T-helper 2 cell treated with Interferon-gamma antibody and Interleukin-4, amounts not matched to agents 5 μg/mL and 100 μg/mL, for 36 hours (primary cell): ENCODE measurements at regions not wholly inside any gene's neighbourhood (a gene's known extent, or its start where the extent isn't known, plus 50 kb on each side); places are given as distances from the start of the nearest gene placed in this dataset.

ENCODE experiments used
- DNase-seq: peaks from one replicate; pipeline ENCODE4 v3.0.0; 2021; ENCODE audit warnings: low spot score
- H3K27ac Mint-ChIP-seq: one replicate; pipeline ENCODE4 v1.8.0; 2021; ENCODE audit warnings: mild to moderate bottlenecking, mixed read lengths
- H3K27me3 Mint-ChIP-seq: one replicate; pipeline ENCODE4 v1.8.0; 2021; ENCODE audit warnings: low read depth, mixed read lengths
- H3K36me3 Mint-ChIP-seq: one replicate; pipeline ENCODE4 v1.8.0; 2021; ENCODE audit warnings: low read depth, mixed read lengths
- H3K4me1 Mint-ChIP-seq: one replicate; pipeline ENCODE4 v1.8.0; 2021; ENCODE audit warnings: low read depth, mixed read lengths
- H3K4me3 Mint-ChIP-seq: one replicate; pipeline ENCODE4 v1.8.0; 2022; ENCODE audit warnings: mild to moderate bottlenecking, moderate library complexity, mixed read lengths
- H3K9me3 Mint-ChIP-seq: one replicate; pipeline ENCODE4 v1.8.0; 2021; ENCODE audit warnings: mixed read lengths

GRCh38 chr10:117892681-117893220 is 154.0 kb downstream of the RAB11FIP2 start:
- H3K27ac Mint-ChIP-seq, result no peak overlapping the region
- DNase-seq, result no peak
- no peaks in the 10 kb centered on the region for H3K36me3 Mint-ChIP-seq
- no peak overlapping the region for H3K4me3 Mint-ChIP-seq
- peaks cover 2% of the 10 kb centered on the region for H3K27me3 Mint-ChIP-seq
- H3K4me1 Mint-ChIP-seq, result peaks cover 6% of the 10 kb centered on the region
- H3K9me3 Mint-ChIP-seq, result peaks cover 10% of the 10 kb centered on the region

DNA sequence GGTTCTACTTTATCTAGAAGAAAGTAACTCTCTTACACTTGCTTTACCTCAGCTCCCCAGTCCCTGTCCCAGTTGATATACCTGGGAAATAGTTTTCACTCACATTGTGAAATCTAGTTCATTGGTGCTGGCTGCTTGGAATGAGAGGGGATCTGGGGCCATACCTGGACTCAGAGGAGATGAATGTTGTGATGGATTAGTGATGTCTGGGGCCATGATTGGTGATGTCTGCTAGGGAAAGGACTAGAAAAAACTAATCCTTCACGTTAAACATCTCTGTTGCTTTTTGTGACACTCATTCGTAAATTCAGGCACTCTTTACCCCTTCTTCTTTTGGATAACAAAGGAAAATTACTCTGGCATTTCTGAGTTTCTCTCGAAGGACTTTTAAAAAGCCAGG is 152.4 kb downstream of the RAB11FIP2 start:
- no peak for DNase-seq
- H3K4me3 Mint-ChIP-seq, result no peak overlapping the region
- no peaks in the 10 kb centered on the region for H3K36me3 Mint-ChIP-seq
- no peak overlapping the region for H3K27ac Mint-ChIP-seq
- peaks cover 6% of the 10 kb centered on the region for H3K4me1 Mint-ChIP-seq
- peaks cover 10% of the 10 kb centered on the region for H3K9me3 Mint-ChIP-seq
- H3K27me3 Mint-ChIP-seq, result no peaks in the 10 kb centered on the region

DNA sequence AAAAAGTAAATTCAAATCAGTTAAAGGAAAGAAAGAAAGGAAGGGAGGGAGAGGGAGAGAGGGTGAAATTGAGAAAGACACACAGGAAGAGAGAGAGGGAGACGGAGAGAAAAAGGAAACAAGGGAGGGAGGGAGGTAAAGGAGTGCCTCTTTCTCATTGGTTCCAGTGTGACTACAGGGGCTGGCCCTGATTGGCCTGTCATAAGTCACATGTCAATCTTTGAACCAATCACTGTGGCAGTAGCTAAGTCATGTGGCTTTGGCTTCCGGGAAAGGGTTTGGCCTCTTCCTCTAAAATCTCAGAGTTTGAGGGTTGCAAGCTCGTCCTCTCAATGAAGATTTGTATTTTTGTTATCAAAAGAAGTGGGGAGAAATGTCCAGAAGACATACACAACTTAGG is 150.2 kb downstream of the RAB11FIP2 start:
- H3K4me1 Mint-ChIP-seq, result peaks cover 6% of the 10 kb centered on the region
- H3K27me3 Mint-ChIP-seq, result no peaks in the 10 kb centered on the region
- H3K4me3 Mint-ChIP-seq, result no peak overlapping the region

DNA sequence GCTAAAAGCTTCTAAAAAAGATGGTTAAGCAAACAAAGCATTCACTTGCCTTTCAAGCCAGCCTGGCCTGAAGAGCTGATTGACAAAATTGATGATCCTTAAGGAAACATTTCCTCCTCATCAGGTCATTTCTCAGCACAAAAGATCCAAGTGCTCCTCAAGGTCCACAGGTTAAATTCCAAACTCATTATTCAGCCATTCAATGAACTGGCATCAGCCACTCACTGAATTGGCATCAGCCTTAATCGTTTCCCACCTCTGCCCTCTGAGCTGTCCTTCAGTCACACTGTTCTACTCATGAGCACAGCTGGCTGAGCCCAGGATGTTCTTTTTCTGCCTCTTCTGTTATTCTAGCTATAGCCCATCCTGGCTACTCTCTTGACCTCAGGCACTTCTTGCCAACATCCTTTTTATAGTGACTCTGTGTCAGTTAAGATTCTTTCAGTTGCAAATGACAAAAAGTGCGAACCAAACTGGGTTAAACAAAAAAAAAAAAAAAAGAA is 147.5 kb downstream of the RAB11FIP2 start:
- H3K4me1 Mint-ChIP-seq, result peaks cover 2% of the 10 kb centered on the region
- H3K27ac Mint-ChIP-seq, result no peak overlapping the region
- no peaks in the 10 kb centered on the region for H3K36me3 Mint-ChIP-seq
- H3K4me3 Mint-ChIP-seq, result no peak overlapping the region
- H3K9me3 Mint-ChIP-seq, result peaks cover 10% of the 10 kb centered on the region
- DNase-seq, result no peak
- H3K27me3 Mint-ChIP-seq, result no peaks in the 10 kb centered on the region

More for the DNA sequence above, 150.2 kb downstream of the RAB11FIP2 start:
- no peak for DNase-seq
- Mint-ChIP-seq H3K9me3 (peaks cover 10% of the 10 kb centered on the region), H3K27ac (no peak overlapping the region), H3K36me3 (no peaks in the 10 kb centered on the region)

GRCh38 chr10:117900280-117900679 is 146.5 kb downstream of the RAB11FIP2 start:
- Mint-ChIP-seq H3K27ac (no peak overlapping the region), H3K4me3 (no peak overlapping the region), H3K27me3 (no peaks in the 10 kb centered on the region)

GRCh38 chr10:117903854-117904253 is 142.9 kb downstream of the RAB11FIP2 start:
- Mint-ChIP-seq H3K9me3 (no peaks in the 10 kb centered on the region), H3K36me3 (no peaks in the 10 kb centered on the region), H3K4me1 (no peaks in the 10 kb centered on the region), H3K4me3 (no peak overlapping the region), H3K27me3 (peaks cover 3% of the 10 kb centered on the region), H3K27ac (no peak overlapping the region)
- DNase-seq, result no peak

More at GRCh38 chr10:117900280-117900679, 146.5 kb downstream of the RAB11FIP2 start:
- no peak for DNase-seq
- H3K9me3 Mint-ChIP-seq, result peaks cover 10% of the 10 kb centered on the region
- peaks cover 2% of the 10 kb centered on the region for H3K4me1 Mint-ChIP-seq
- H3K36me3 Mint-ChIP-seq, result no peaks in the 10 kb centered on the region

DNA sequence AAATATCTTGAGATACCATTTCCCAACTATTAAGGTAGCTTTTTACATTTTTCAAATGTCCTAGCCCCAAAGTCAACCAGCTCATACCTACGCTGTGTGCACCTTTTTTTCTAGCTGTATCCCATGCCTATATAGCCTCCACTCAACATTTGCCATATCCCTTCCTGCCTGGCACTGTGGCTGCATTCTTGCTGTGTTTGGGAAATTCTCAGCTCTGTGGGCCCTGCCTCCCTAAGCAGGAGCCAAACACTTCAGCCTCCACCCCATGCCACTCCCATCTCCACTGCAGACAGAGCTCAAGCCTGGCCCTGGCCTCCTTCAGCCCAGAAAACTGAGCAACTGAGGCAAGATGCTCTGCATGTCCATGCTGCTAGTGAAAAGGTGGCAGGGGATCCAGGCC is 141.3 kb downstream of the RAB11FIP2 start:
- H3K27ac Mint-ChIP-seq, result no peak overlapping the region
- no peak for DNase-seq
- no peaks in the 10 kb centered on the region for H3K36me3 Mint-ChIP-seq
- peaks cover 3% of the 10 kb centered on the region for H3K27me3 Mint-ChIP-seq
- H3K4me3 Mint-ChIP-seq, result no peak overlapping the region
- H3K4me1 Mint-ChIP-seq, result no peaks in the 10 kb centered on the region
- no peaks in the 10 kb centered on the region for H3K9me3 Mint-ChIP-seq

GRCh38 chr10:117911684-117912083 is 135.1 kb downstream of the RAB11FIP2 start:
- peaks cover 8% of the 10 kb centered on the region for H3K27me3 Mint-ChIP-seq
- H3K4me3 Mint-ChIP-seq, result no peak overlapping the region
- no peaks in the 10 kb centered on the region for H3K4me1 Mint-ChIP-seq
- no peak for DNase-seq
- H3K27ac Mint-ChIP-seq, result no peak overlapping the region
- H3K9me3 Mint-ChIP-seq, result no peaks in the 10 kb centered on the region
- H3K36me3 Mint-ChIP-seq, result no peaks in the 10 kb centered on the region

GRCh38 chr10:117914334-117914733 is 132.4 kb downstream of the RAB11FIP2 start:
- no peak overlapping the region for H3K4me3 Mint-ChIP-seq
- H3K27ac Mint-ChIP-seq, result no peak overlapping the region
- no peaks in the 10 kb centered on the region for H3K4me1 Mint-ChIP-seq
- DNase-seq, result no peak
- no peaks in the 10 kb centered on the region for H3K36me3 Mint-ChIP-seq
- no peaks in the 10 kb centered on the region for H3K9me3 Mint-ChIP-seq
- peaks cover 6% of the 10 kb centered on the region for H3K27me3 Mint-ChIP-seq

DNA sequence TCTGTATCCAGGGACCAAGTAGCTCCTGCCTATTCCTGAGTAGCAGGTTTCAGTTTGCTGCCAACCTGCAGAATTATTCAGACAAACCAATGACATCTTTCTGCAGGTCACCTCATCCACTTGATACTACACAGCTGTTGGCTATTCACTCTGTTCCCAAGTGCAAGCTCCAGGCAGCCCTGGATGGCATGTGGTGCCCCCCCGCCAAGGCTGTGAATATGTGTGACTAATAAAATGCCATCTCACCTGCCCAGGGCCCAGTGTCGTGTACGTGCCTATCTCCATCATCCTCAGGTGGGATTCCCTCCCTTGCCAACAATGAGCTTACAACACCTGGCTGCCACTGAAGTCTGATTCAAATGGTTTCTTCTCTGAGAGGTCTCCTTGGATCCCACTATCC is 125.8 kb downstream of the RAB11FIP2 start:
- no peak for DNase-seq
- Mint-ChIP-seq H3K4me3 (no peak overlapping the region), H3K4me1 (no peaks in the 10 kb centered on the region), H3K36me3 (no peaks in the 10 kb centered on the region), H3K27ac (no peak overlapping the region), H3K27me3 (no peaks in the 10 kb centered on the region), H3K9me3 (no peaks in the 10 kb centered on the region)

DNA sequence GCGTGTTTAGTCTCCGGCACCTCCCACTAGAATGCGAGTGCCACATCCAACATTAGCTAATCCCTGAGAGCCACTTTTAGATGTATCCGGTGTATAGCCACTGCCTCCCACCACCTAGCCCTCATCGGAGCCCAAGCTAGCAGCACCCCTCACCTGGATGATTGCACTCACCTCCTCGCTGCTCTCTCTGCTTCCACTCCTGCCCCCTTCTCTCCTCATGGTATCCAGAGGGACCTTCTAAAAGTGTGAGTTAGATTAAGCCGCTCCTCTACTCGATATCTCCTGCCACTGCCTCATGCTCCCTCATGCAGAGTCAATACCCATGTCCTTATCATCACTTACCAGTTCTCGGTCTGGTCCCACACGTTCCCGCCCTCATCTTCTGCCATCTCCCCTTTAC is 125.3 kb downstream of the RAB11FIP2 start:
- Mint-ChIP-seq H3K4me3 (no peak overlapping the region), H3K27me3 (no peaks in the 10 kb centered on the region), H3K27ac (no peak overlapping the region), H3K36me3 (no peaks in the 10 kb centered on the region), H3K4me1 (no peaks in the 10 kb centered on the region), H3K9me3 (no peaks in the 10 kb centered on the region)
- DNase-seq, result no peak

DNA sequence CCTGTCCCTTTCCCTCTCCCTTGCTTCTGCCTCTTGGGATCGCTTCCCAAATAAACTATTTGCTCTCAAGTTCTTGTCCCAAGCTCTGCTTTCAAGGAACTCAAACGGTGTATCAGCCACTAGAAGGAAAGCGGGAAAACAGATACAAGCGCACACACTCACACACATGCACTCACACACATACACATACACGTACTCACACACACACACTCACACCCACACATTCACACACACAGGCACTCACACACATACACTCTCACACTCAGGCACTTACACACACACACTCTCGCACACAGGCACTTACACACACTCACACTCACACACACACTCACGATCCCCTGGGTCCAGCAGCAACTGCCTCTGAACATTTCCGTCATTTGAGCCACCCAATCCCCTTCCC is 121.9 kb downstream of the RAB11FIP2 start:
- H3K9me3 Mint-ChIP-seq, result no peaks in the 10 kb centered on the region
- H3K27ac Mint-ChIP-seq, result no peak overlapping the region
- no peaks in the 10 kb centered on the region for H3K4me1 Mint-ChIP-seq
- no peak for DNase-seq
- no peaks in the 10 kb centered on the region for H3K36me3 Mint-ChIP-seq
- H3K27me3 Mint-ChIP-seq, result no peaks in the 10 kb centered on the region
- no peak overlapping the region for H3K4me3 Mint-ChIP-seq

DNA sequence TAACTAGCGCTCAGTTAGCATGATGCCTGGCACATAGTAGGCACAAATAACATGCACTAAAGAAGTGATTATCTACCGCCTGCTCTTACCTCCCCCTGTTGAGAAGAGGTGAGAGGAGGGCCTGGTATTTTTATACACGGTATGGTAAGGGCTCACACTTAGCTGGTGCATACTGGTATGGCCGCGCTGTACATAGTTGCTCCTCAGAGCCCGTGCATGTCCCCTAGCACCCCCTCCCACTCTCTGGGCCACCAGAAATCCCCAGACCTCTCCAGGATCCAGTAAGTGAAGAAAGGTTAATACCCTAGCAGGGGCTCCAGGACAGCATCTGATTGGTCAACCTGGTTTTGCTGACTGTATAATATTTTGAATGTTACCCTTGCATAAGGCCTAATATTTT is 121.4 kb downstream of the RAB11FIP2 start:
- DNase-seq, result no peak
- Mint-ChIP-seq H3K4me3 (no peak overlapping the region), H3K27me3 (no peaks in the 10 kb centered on the region), H3K36me3 (no peaks in the 10 kb centered on the region), H3K27ac (no peak overlapping the region), H3K9me3 (no peaks in the 10 kb centered on the region), H3K4me1 (no peaks in the 10 kb centered on the region)

- Mint-ChIP-seq H3K4me1 (no peaks in the 10 kb centered on the region), H3K27ac (no peak overlapping the region), H3K4me3 (no peak overlapping the region), H3K9me3 (no peaks in the 10 kb centered on the region), H3K36me3 (no peaks in the 10 kb centered on the region), H3K27me3 (no peaks in the 10 kb centered on the region)
- DNase-seq, result no peak
These were observed 120.2 kb downstream of the RAB11FIP2 start for GRCh38 chr10:117926491-117926890.

DNA sequence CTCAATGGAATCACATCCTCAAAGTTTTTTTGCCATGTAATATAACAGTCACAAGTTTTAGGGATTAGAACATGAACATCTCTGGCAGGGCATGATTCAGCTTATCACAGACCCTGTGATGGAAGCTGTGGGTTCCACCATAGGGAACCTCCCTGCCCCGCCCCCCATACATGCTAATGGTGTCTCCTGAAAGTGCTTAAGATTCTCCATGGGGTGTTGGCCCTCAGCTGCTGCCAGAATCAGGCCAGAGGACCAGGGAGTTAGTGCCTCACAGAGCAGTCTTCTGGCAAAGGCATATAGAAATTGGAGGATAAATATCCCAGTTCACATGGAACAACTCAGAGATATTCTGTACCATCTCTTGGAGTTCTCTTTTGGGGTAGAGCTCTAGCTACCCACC is 119.4 kb downstream of the RAB11FIP2 start:
- DNase-seq, result no peak
- H3K4me3 Mint-ChIP-seq, result no peak overlapping the region
- H3K27ac Mint-ChIP-seq, result no peak overlapping the region
- no peaks in the 10 kb centered on the region for H3K36me3 Mint-ChIP-seq
- H3K4me1 Mint-ChIP-seq, result no peaks in the 10 kb centered on the region
- no peaks in the 10 kb centered on the region for H3K27me3 Mint-ChIP-seq
- H3K9me3 Mint-ChIP-seq, result no peaks in the 10 kb centered on the region
